ENCODE measurements at regions not wholly inside any gene's neighbourhood (a gene's known extent, or its start where the extent isn't known, plus 50 kb on each side); places are given as distances from the start of the nearest gene placed in this dataset.

GRCh38 chr16:85344502-85345128 is 232.3 kb upstream of the CIBAR2 start:
- Histone ChIP-seq H3K4me3 (ENCODE audit: low read depth in 2 of 2, low read length in 2 of 2) (no peak overlapping the region), H3K9me3 (ENCODE audit: control insufficient read depth, insufficient read depth, low read depth, low read length) (no peaks in the 10 kb centered on the region), H3K27ac (ENCODE audit: low read length) (peak overlapping the region; percentile 54; the same call in 1 of the 2 replicates), H3K4me1 (ENCODE audit: control insufficient read depth, insufficient read depth, low read length) (peaks cover 14% of the 10 kb centered on the region), H3K27me3 (ENCODE audit: control insufficient read depth, insufficient read depth, low read length) (no peaks in the 10 kb centered on the region), H3K36me3 (ENCODE audit: control insufficient read depth, insufficient read depth, low read length) (no peaks in the 10 kb centered on the region)
- DNase-seq (ENCODE audit: low read depth, low spot score) (no peak), ATAC-seq (no peak)
- no TSS peak for BruUV-seq (replicated peaks)
- intact Hi-C loops (cut with micrococcal nuclease; ENCODE audit: unreplicated experiment) (no loop called here), in situ Hi-C loops (cut with HindIII; ENCODE audit: low pct_unique_long_range_greater_than_20kb, low sequenced_read_pairs) (no loop called here)
- TF ChIP-seq REST (IDR thresholded peaks at IDR 0.05; ENCODE audit: insufficient read depth in 1 of 2, low read depth in 2 of 2, low read length in 1 of 2) (no peak), TCF7L2 (IDR thresholded peaks at IDR 0.05; ENCODE audit: low read depth, low read length) (no peak), POLR2AphosphoS5 (IDR thresholded peaks at IDR 0.05; ENCODE audit: low read depth, low read length) (no peak), CTCF (IDR thresholded peaks at IDR 0.05) (no peak), SIN3A (IDR thresholded peaks at IDR 0.05; ENCODE audit: borderline replicate concordance, insufficient read depth, low read depth, low read length) (no peak)
- ChIA-PET CTCF (interaction anchor here (0.5 to 0.6 kb wide), 2 partner anchors 48 to 117 kb away, joined by 3 to 9 read pairs; no protein-coding TSS in a partner anchor), POLR2A (no interaction called here)

- POLR2A ChIA-PET = no interaction called here
- no TSS peak for BruUV-seq (replicated peaks)
- CTCF ChIA-PET = no interaction called here
- TF ChIP-seq CTCF (IDR thresholded peaks at IDR 0.05) = no peak
- TF ChIP-seq TCF7L2 (IDR thresholded peaks at IDR 0.05; ENCODE audit: low read depth, low read length) = no peak
- no peak for TF ChIP-seq SIN3A (IDR thresholded peaks at IDR 0.05; ENCODE audit: borderline replicate concordance, insufficient read depth, low read depth, low read length)
- TF ChIP-seq REST (IDR thresholded peaks at IDR 0.05; ENCODE audit: insufficient read depth in 1 of 2, low read depth in 2 of 2, low read length in 1 of 2) = no peak
- no peak for TF ChIP-seq POLR2AphosphoS5 (IDR thresholded peaks at IDR 0.05; ENCODE audit: low read depth, low read length)
- ATAC-seq (no peak), DNase-seq (ENCODE audit: low read depth, low spot score) (no peak)
- no peaks in the 10 kb centered on the region for H3K36me3 ChIP-seq (ENCODE audit: control insufficient read depth, insufficient read depth, low read length)
- no peaks in the 10 kb centered on the region for H3K9me3 ChIP-seq (ENCODE audit: control insufficient read depth, insufficient read depth, low read depth, low read length)
- no peak overlapping the region; the same call in 1 of the 2 replicates for H3K27ac ChIP-seq (ENCODE audit: low read length)
- intact Hi-C loops (cut with micrococcal nuclease; ENCODE audit: unreplicated experiment) (no loop called here), in situ Hi-C loops (cut with HindIII; ENCODE audit: low pct_unique_long_range_greater_than_20kb, low sequenced_read_pairs) (no loop called here)
- H3K4me1 ChIP-seq (ENCODE audit: control insufficient read depth, insufficient read depth, low read length) = peaks cover 20% of the 10 kb centered on the region
- no peaks in the 10 kb centered on the region for H3K27me3 ChIP-seq (ENCODE audit: control insufficient read depth, insufficient read depth, low read length)
- H3K4me3 ChIP-seq (ENCODE audit: low read depth in 2 of 2, low read length in 2 of 2) = no peak overlapping the region
These were observed 232.9 kb upstream of the CIBAR2 start for GRCh38 chr16:85345129-85345639.
